ENCODE measurements at regions not wholly inside any gene's neighbourhood (a gene's known extent, or its start where the extent isn't known, plus 50 kb on each side); places are given as distances from the start of the nearest gene placed in this dataset.

DNA sequence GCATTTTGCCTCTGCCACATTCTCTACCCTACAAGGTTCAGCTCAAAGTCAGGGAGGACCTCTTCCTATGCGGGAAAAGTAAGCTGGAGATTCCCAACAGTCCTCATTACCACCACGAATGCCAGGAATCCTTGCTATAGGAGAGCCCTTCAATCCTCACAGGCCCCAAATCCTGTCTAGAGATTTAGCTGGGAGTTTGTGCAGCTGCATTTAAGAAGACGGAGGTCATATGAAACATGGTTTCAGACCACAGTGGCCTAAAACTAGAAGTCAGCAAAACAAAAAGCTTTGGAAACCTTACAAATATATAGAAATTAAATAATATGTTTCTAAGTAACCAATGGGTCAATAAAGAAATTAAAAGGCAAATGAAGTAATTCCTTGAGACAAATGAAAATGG, 415.3 kb upstream of the SETBP1 start:
- H3K9me3 Mint-ChIP-seq = peaks cover 13% of the 10 kb centered on the region
- no peaks in the 10 kb centered on the region for H3K36me3 Mint-ChIP-seq
- H3K27ac Mint-ChIP-seq = no peak overlapping the region
- no peak overlapping the region for H3K4me3 Mint-ChIP-seq
- H3K27ac ChIP-seq = no peak overlapping the region
- H3K9me3 ChIP-seq (ENCODE audit: low read depth) = peaks cover 6% of the 10 kb centered on the region
- H3K79me2 ChIP-seq (ENCODE audit: low read depth) = no peaks in the 10 kb centered on the region
- no peaks in the 10 kb centered on the region for H3F3A ChIP-seq (ENCODE audit: low read depth)
- H3K4me2 ChIP-seq = no peak overlapping the region
- H4K20me1 ChIP-seq (ENCODE audit: low read depth) = no peaks in the 10 kb centered on the region
- H3K4me1 ChIP-seq = no peaks in the 10 kb centered on the region
- TF ChIP-seq EZH2 (IDR thresholded peaks at IDR 0.05) = no peak
- TF ChIP-seq CTCF (IDR thresholded peaks at IDR 0.05) = no peak
- no peak for TF ChIP-seq EZH2phosphoT487 (IDR thresholded peaks at IDR 0.05)
- no peaks in the 10 kb centered on the region for H3K27me3 Mint-ChIP-seq (ENCODE audit: insufficient read depth, low read depth)
- H2AFZ ChIP-seq (replicated peaks) = no peak overlapping the region
- no peaks in the 10 kb centered on the region for H3K27me3 ChIP-seq
- H3K4me3 ChIP-seq = no peak overlapping the region
- H3K36me3 ChIP-seq = no peaks in the 10 kb centered on the region
- DNase-seq (ENCODE audit: low spot score) = no peak
- no peak overlapping the region for H3K9ac ChIP-seq
- H3K4me1 Mint-ChIP-seq = no peaks in the 10 kb centered on the region

DNA sequence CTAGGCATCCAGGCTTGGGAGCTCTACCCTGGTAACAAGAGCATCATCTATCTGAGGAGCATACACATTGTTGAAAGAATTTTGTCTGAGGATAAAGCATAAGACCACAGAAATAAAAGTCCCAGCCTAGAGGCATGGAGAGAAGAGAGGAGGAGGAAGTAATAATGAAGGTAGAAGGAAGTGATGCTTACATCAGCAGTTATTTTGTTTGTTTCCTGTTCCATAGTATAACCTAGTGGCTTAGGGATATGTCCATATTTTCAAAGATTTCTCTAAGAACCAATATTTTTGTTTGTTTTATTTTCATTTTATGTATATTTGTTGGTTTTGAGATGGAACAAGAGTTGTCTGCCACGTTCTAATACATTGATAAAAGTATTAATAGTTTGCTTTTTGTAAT, 407.4 kb upstream of the SETBP1 start:
- Mint-ChIP-seq H3K27ac (no peak overlapping the region), H3K27me3 (ENCODE audit: insufficient read depth, low read depth) (no peaks in the 10 kb centered on the region), H3K36me3 (no peaks in the 10 kb centered on the region), H3K4me1 (no peaks in the 10 kb centered on the region), H3K4me3 (no peak overlapping the region), H3K9me3 (no peaks in the 10 kb centered on the region)
- Histone ChIP-seq H3K9ac (no peak overlapping the region), H3K27me3 (no peaks in the 10 kb centered on the region), H4K20me1 (ENCODE audit: low read depth) (no peaks in the 10 kb centered on the region), H3K36me3 (no peaks in the 10 kb centered on the region), H3K4me2 (no peak overlapping the region), H3K4me3 (no peak overlapping the region), H2AFZ (replicated peaks) (no peak overlapping the region), H3K27ac (no peak overlapping the region), H3K4me1 (no peaks in the 10 kb centered on the region), H3K79me2 (ENCODE audit: low read depth) (no peaks in the 10 kb centered on the region), H3F3A (ENCODE audit: low read depth) (no peaks in the 10 kb centered on the region), H3K9me3 (ENCODE audit: low read depth) (no peaks in the 10 kb centered on the region)
- TF ChIP-seq EZH2phosphoT487 (IDR thresholded peaks at IDR 0.05) = no peak
- TF ChIP-seq EZH2 (IDR thresholded peaks at IDR 0.05) = no peak
- TF ChIP-seq CTCF (IDR thresholded peaks at IDR 0.05) = no peak
- no peak for DNase-seq (ENCODE audit: low spot score)

GRCh38 chr18:44280479-44280878, 400.2 kb upstream of the SETBP1 start:
- no peaks in the 10 kb centered on the region for H3K27me3 ChIP-seq
- no peak overlapping the region for H3K4me2 ChIP-seq
- no peaks in the 10 kb centered on the region for H3K36me3 ChIP-seq
- no peak for DNase-seq (ENCODE audit: low spot score)
- Mint-ChIP-seq H3K27ac (no peak overlapping the region), H3K27me3 (ENCODE audit: insufficient read depth, low read depth) (no peaks in the 10 kb centered on the region), H3K36me3 (no peaks in the 10 kb centered on the region), H3K4me1 (no peaks in the 10 kb centered on the region), H3K9me3 (no peaks in the 10 kb centered on the region), H3K4me3 (no peak overlapping the region)
- no peak overlapping the region for H3K27ac ChIP-seq
- H2AFZ ChIP-seq (replicated peaks) = no peak overlapping the region
- TF ChIP-seq EZH2phosphoT487 (IDR thresholded peaks at IDR 0.05) = no peak
- TF ChIP-seq EZH2 (IDR thresholded peaks at IDR 0.05) = no peak
- TF ChIP-seq CTCF (IDR thresholded peaks at IDR 0.05) = no peak
- H3K4me3 ChIP-seq = no peak overlapping the region
- H3K9me3 ChIP-seq (ENCODE audit: low read depth) = no peaks in the 10 kb centered on the region
- H3K79me2 ChIP-seq (ENCODE audit: low read depth) = no peaks in the 10 kb centered on the region
- H3K4me1 ChIP-seq = no peaks in the 10 kb centered on the region
- H3F3A ChIP-seq (ENCODE audit: low read depth) = no peaks in the 10 kb centered on the region
- no peaks in the 10 kb centered on the region for H4K20me1 ChIP-seq (ENCODE audit: low read depth)
- no peak overlapping the region for H3K9ac ChIP-seq

DNA sequence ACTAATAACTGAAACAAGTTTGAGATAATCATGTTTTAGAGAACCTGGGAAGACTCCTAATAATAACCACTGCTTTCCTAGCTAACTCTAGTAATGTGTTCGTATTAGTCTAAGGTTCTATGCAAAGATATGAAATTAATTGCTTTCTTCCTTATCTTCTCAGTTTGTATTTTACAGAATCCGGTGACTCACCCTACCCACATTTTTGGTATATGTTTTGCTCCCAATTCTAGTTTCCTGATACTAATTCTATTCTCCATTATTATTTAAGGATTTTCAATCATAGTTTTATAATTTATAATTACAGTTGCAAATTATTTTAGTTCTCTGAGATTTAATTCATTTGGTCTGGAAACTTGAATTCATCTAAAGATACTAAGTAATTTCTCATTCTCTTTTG, 394.6 kb upstream of the SETBP1 start:
- H3K9me3 ChIP-seq (ENCODE audit: low read depth) = no peaks in the 10 kb centered on the region
- Mint-ChIP-seq H3K4me3 (no peak overlapping the region), H3K36me3 (no peaks in the 10 kb centered on the region), H3K27me3 (ENCODE audit: insufficient read depth, low read depth) (no peaks in the 10 kb centered on the region), H3K27ac (no peak overlapping the region), H3K4me1 (no peaks in the 10 kb centered on the region), H3K9me3 (no peaks in the 10 kb centered on the region)
- H3K36me3 ChIP-seq = no peaks in the 10 kb centered on the region
- H3K4me1 ChIP-seq = no peaks in the 10 kb centered on the region
- no peak for DNase-seq (ENCODE audit: low spot score)
- no peaks in the 10 kb centered on the region for H4K20me1 ChIP-seq (ENCODE audit: low read depth)
- H3K4me3 ChIP-seq = no peak overlapping the region
- no peak overlapping the region for H3K9ac ChIP-seq
- no peaks in the 10 kb centered on the region for H3K79me2 ChIP-seq (ENCODE audit: low read depth)
- TF ChIP-seq EZH2 (IDR thresholded peaks at IDR 0.05) = no peak
- TF ChIP-seq CTCF (IDR thresholded peaks at IDR 0.05) = no peak
- TF ChIP-seq EZH2phosphoT487 (IDR thresholded peaks at IDR 0.05) = no peak
- no peak overlapping the region for H2AFZ ChIP-seq (replicated peaks)
- no peaks in the 10 kb centered on the region for H3K27me3 ChIP-seq
- no peak overlapping the region for H3K27ac ChIP-seq
- H3F3A ChIP-seq (ENCODE audit: low read depth) = no peaks in the 10 kb centered on the region
- H3K4me2 ChIP-seq = no peak overlapping the region

Measured in neural progenitor cell (in vitro differentiated cells).